GM19372 (cell line): ENCODE measurements at regions not wholly inside any gene's neighbourhood (a gene's known extent, or its start where the extent isn't known, plus 50 kb on each side); places are given as distances from the start of the nearest gene placed in this dataset.
"Not testable (repeated sequence)": the region's sequence is repeated elsewhere in the genome, so short reads cannot be mapped to it uniquely, and the experiment has no call there.

ENCODE experiments used
- ATAC-seq: cut with Tn5 transposase; IDR thresholded peaks from one replicate; pipeline ENCODE4 v1.9.1; 2021; ENCODE audit warnings: mild to moderate bottlenecking, low read depth, moderate library complexity; ENCODE audit not compliant: unreplicated experiment

GRCh38 chr5:174644923-174645322, 79.5 kb upstream of the MSX2 start:
- no peak for ATAC-seq

GRCh38 chr5:174645677-174646076, 78.7 kb upstream of the MSX2 start:
- no peak for ATAC-seq

GRCh38 chr5:174648618-174649017, 75.8 kb upstream of the MSX2 start:
- ATAC-seq, result not testable (repeated sequence)

GRCh38 chr5:174649391-174649790, 75.0 kb upstream of the MSX2 start:
- ATAC-seq, result no peak

- no peak for ATAC-seq
Measured at GRCh38 chr5:174654442-174654841, 69.9 kb upstream of the MSX2 start.

GRCh38 chr5:174655351-174655750, 69.0 kb upstream of the MSX2 start:
- no peak for ATAC-seq

- no peak for ATAC-seq
Measured at GRCh38 chr5:174664180-174664850, 60.1 kb upstream of the MSX2 start.

- no peak for ATAC-seq
Measured at GRCh38 chr5:174665347-174665746, 59.0 kb upstream of the MSX2 start.

- no peak for ATAC-seq
Measured at GRCh38 chr5:174667526-174667925, 56.9 kb upstream of the MSX2 start.

GRCh38 chr5:174668349-174668748, 56.0 kb upstream of the MSX2 start:
- no peak for ATAC-seq
